ENCODE measurements at regions not wholly inside any gene's neighbourhood (a gene's known extent, or its start where the extent isn't known, plus 50 kb on each side); places are given as distances from the start of the nearest gene placed in this dataset.

GRCh38 chr2:56687169-56687568 lies 503.4 kb downstream of the CCDC85A start:
- Histone ChIP-seq H3K36me3 (replicated peaks; ENCODE audit: insufficient read depth, low read depth) (no peaks in the 10 kb centered on the region), H3K9me3 (ENCODE audit: low read depth) (no peaks in the 10 kb centered on the region), H3K4me2 (no peak overlapping the region), H3K27ac (no peak overlapping the region), H3K79me2 (no peaks in the 10 kb centered on the region), H4K20me1 (ENCODE audit: insufficient read depth, poor library complexity, severe bottlenecking) (no peaks in the 10 kb centered on the region), H3K9me2 (replicated peaks; ENCODE audit: insufficient read depth) (no peaks in the 10 kb centered on the region), H3K4me3 (no peak overlapping the region), H3K4me1 (ENCODE audit: insufficient read depth) (no peaks in the 10 kb centered on the region), H3K27me3 (no peaks in the 10 kb centered on the region), H2AFZ (no peak overlapping the region)
- DNase-seq (ENCODE audit: low spot score), result no peak
- WGBS (ENCODE audit: low lambda C conversion rate, missing lambda C conversion rate), result 79% methylated on average over 1 of the region's 1 CpG
- TF ChIP-seq EZH2 (IDR thresholded peaks at IDR 0.05; ENCODE audit: borderline replicate concordance) (no peak), EZH2phosphoT487 (IDR thresholded peaks at IDR 0.05; ENCODE audit: low read depth, severe bottlenecking, unreplicated experiment) (no peak), CTCF (IDR thresholded peaks at IDR 0.05; ENCODE audit: poor library complexity) (no peak)

GRCh38 chr2:56688661-56689060 lies 504.9 kb downstream of the CCDC85A start:
- H3K9me3 ChIP-seq (ENCODE audit: low read depth), result no peaks in the 10 kb centered on the region
- no peaks in the 10 kb centered on the region for H3K27me3 ChIP-seq
- no peak overlapping the region for H3K4me3 ChIP-seq
- no peak overlapping the region for H3K4me2 ChIP-seq
- DNase-seq (ENCODE audit: low spot score), result no peak
- H3K36me3 ChIP-seq (replicated peaks; ENCODE audit: insufficient read depth, low read depth), result no peaks in the 10 kb centered on the region
- WGBS (ENCODE audit: low lambda C conversion rate, missing lambda C conversion rate), result 57% methylated on average over 1 of the region's 1 CpG
- no peaks in the 10 kb centered on the region for H3K9me2 ChIP-seq (replicated peaks; ENCODE audit: insufficient read depth)
- H3K79me2 ChIP-seq, result no peaks in the 10 kb centered on the region
- no peak overlapping the region for H2AFZ ChIP-seq
- no peaks in the 10 kb centered on the region for H4K20me1 ChIP-seq (ENCODE audit: insufficient read depth, poor library complexity, severe bottlenecking)
- no peak for TF ChIP-seq EZH2phosphoT487 (IDR thresholded peaks at IDR 0.05; ENCODE audit: low read depth, severe bottlenecking, unreplicated experiment)
- no peaks in the 10 kb centered on the region for H3K4me1 ChIP-seq (ENCODE audit: insufficient read depth)
- no peak overlapping the region for H3K27ac ChIP-seq

GRCh38 chr2:56693501-56693900 lies 509.7 kb downstream of the CCDC85A start:
- no peaks in the 10 kb centered on the region for H3K9me2 ChIP-seq (replicated peaks; ENCODE audit: insufficient read depth)
- no peaks in the 10 kb centered on the region for H3K79me2 ChIP-seq
- 78% methylated on average over 2 of the region's 2 CpGs for WGBS (ENCODE audit: low lambda C conversion rate, missing lambda C conversion rate)
- no peak overlapping the region for H3K4me3 ChIP-seq
- H3K9me3 ChIP-seq (ENCODE audit: low read depth), result no peaks in the 10 kb centered on the region
- no peaks in the 10 kb centered on the region for H3K27me3 ChIP-seq
- no peaks in the 10 kb centered on the region for H3K36me3 ChIP-seq (replicated peaks; ENCODE audit: insufficient read depth, low read depth)
- H4K20me1 ChIP-seq (ENCODE audit: insufficient read depth, poor library complexity, severe bottlenecking), result no peaks in the 10 kb centered on the region
- no peak for DNase-seq (ENCODE audit: low spot score)
- H3K27ac ChIP-seq, result no peak overlapping the region
- TF ChIP-seq CTCF (IDR thresholded peaks at IDR 0.05; ENCODE audit: poor library complexity) (no peak), EZH2phosphoT487 (IDR thresholded peaks at IDR 0.05; ENCODE audit: low read depth, severe bottlenecking, unreplicated experiment) (no peak), EZH2 (IDR thresholded peaks at IDR 0.05; ENCODE audit: borderline replicate concordance) (no peak)
- H3K4me1 ChIP-seq (ENCODE audit: insufficient read depth), result no peaks in the 10 kb centered on the region
- no peak overlapping the region for H3K4me2 ChIP-seq
- no peak overlapping the region for H2AFZ ChIP-seq

GRCh38 chr2:56703001-56703400 lies 519.2 kb downstream of the CCDC85A start:
- no peak for DNase-seq (ENCODE audit: low spot score)
- H3K36me3 ChIP-seq (replicated peaks; ENCODE audit: insufficient read depth, low read depth), result no peaks in the 10 kb centered on the region
- H3K4me2 ChIP-seq, result no peak overlapping the region
- H3K79me2 ChIP-seq, result no peaks in the 10 kb centered on the region
- WGBS (ENCODE audit: low lambda C conversion rate, missing lambda C conversion rate), result 85% methylated on average over 2 of the region's 2 CpGs
- no peaks in the 10 kb centered on the region for H3K4me1 ChIP-seq (ENCODE audit: insufficient read depth)
- no peaks in the 10 kb centered on the region for H3K9me2 ChIP-seq (replicated peaks; ENCODE audit: insufficient read depth)
- H2AFZ ChIP-seq, result no peak overlapping the region
- H3K9me3 ChIP-seq (ENCODE audit: low read depth), result no peaks in the 10 kb centered on the region
- H3K4me3 ChIP-seq, result no peak overlapping the region
- no peaks in the 10 kb centered on the region for H3K27me3 ChIP-seq
- no peaks in the 10 kb centered on the region for H4K20me1 ChIP-seq (ENCODE audit: insufficient read depth, poor library complexity, severe bottlenecking)
- TF ChIP-seq EZH2phosphoT487 (IDR thresholded peaks at IDR 0.05; ENCODE audit: low read depth, severe bottlenecking, unreplicated experiment) (no peak), CTCF (IDR thresholded peaks at IDR 0.05; ENCODE audit: poor library complexity) (no peak), EZH2 (IDR thresholded peaks at IDR 0.05; ENCODE audit: borderline replicate concordance) (no peak)
- H3K27ac ChIP-seq, result no peak overlapping the region

All from hepatocyte (in vitro differentiated cells).